ENCODE measurements at regions not wholly inside any gene's neighbourhood (a gene's known extent, or its start where the extent isn't known, plus 50 kb on each side); places are given as distances from the start of the nearest gene placed in this dataset.

GRCh38 chr5:112555197-112555596 is 136.1 kb upstream of the EPB41L4A start:
- TF ChIP-seq, protein P1, sequence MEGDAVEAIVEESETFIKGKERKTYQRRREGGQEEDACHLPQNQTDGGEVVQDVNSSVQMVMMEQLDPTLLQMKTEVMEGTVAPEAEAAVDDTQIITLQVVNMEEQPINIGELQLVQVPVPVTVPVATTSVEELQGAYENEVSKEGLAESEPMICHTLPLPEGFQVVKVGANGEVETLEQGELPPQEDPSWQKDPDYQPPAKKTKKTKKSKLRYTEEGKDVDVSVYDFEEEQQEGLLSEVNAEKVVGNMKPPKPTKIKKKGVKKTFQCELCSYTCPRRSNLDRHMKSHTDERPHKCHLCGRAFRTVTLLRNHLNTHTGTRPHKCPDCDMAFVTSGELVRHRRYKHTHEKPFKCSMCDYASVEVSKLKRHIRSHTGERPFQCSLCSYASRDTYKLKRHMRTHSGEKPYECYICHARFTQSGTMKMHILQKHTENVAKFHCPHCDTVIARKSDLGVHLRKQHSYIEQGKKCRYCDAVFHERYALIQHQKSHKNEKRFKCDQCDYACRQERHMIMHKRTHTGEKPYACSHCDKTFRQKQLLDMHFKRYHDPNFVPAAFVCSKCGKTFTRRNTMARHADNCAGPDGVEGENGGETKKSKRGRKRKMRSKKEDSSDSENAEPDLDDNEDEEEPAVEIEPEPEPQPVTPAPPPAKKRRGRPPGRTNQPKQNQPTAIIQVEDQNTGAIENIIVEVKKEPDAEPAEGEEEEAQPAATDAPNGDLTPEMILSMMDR (IDR thresholded peaks at IDR 0.05; ENCODE audit: poor library complexity), result no peak
- no peak for TF ChIP-seq EZH2phosphoT487 (IDR thresholded peaks at IDR 0.05; ENCODE audit: low read depth, severe bottlenecking, unreplicated experiment)
